PC-9 (cell line): ENCODE measurements at regions not wholly inside any gene's neighbourhood (a gene's known extent, or its start where the extent isn't known, plus 50 kb on each side); places are given as distances from the start of the nearest gene placed in this dataset.

ENCODE experiments used
- BruUV-seq: library from RNA; stranded (reverse); fragments of 400-500 nt; replicated peaks from 2 replicates; lab custom pipeline; 2021; lab: Mats Ljungman, UMichigan
- CTCF ChIA-PET: fragments of 300-600 bp; sonication (Branson Sonifier 250); formaldehyde crosslinking; loops from one replicate; lab custom pipeline; 2022; ENCODE audit warnings: antibody characterized with exemption; lab: Charles Lee
- POLR2A ChIA-PET: fragments of 300-600 bp; sonication (Branson Sonifier 250); formaldehyde crosslinking; loops from one replicate; lab custom pipeline; 2022; ENCODE audit warnings: antibody characterized with exemption; ENCODE audit not compliant: unreplicated experiment; lab: Charles Lee
- DNase-seq, 2 experiments: peaks; one replicate each; pipeline versions ENCODE4 v3.0.0 to v3.0.0-alpha.2; 2015 to 2022; ENCODE audit warnings: mixed read lengths in 1 of 2
- H2AFZ ChIP-seq: fragments of 200-600 bp; sonication (generic); 2 replicates; pipeline ENCODE4 v1.8.1; 2017; ENCODE audit warnings: antibody characterized with exemption
- H3F3A ChIP-seq: fragments of 200-600 bp; sonication (generic); 2 replicates; pipeline ENCODE4 v1.8.1; 2017; ENCODE audit warnings: antibody characterized with exemption, mild to moderate bottlenecking, low read depth; ENCODE audit not compliant: insufficient read depth
- H3K27ac ChIP-seq: fragments of 200-600 bp; sonication (generic); 2 replicates; pipeline ENCODE4 v1.6.1; 2016; ENCODE audit warnings: mixed run types
- H3K27me3 ChIP-seq: fragments of 200-600 bp; sonication (generic); 2 replicates; pipeline ENCODE4 v1.6.1; 2016; ENCODE audit warnings: low read depth, mixed run types; ENCODE audit not compliant: insufficient read depth
- H3K36me3 ChIP-seq: fragments of 200-600 bp; sonication (generic); 2 replicates; pipeline ENCODE4 v1.6.1; 2016; ENCODE audit warnings: low read depth, mixed run types
- H3K4me1 ChIP-seq: fragments of 200-600 bp; sonication (generic); replicated peaks from 2 replicates; pipeline ENCODE4 v1.6.1; 2016; ENCODE audit warnings: mixed run types; ENCODE audit not compliant: insufficient read depth
- H3K4me2 ChIP-seq: fragments of 200-600 bp; sonication (generic); 2 replicates; pipeline ENCODE4 v1.6.1; 2017; ENCODE audit warnings: mixed run types
- H3K4me3 ChIP-seq: fragments of 200-600 bp; sonication (generic); 2 replicates; pipeline ENCODE4 v1.6.1; 2016; ENCODE audit warnings: mixed run types
- H3K79me2 ChIP-seq: fragments of 200-600 bp; sonication (generic); 2 replicates; pipeline ENCODE4 v1.6.1; 2017; ENCODE audit warnings: low read depth, mixed run types
- H3K9me2 ChIP-seq: fragments of 200-600 bp; sonication (generic); 2 replicates; pipeline ENCODE4 v1.8.1; 2017; ENCODE audit warnings: mild to moderate bottlenecking; ENCODE audit not compliant: insufficient read depth
- H3K9me3 ChIP-seq: fragments of 200-600 bp; sonication (generic); 2 replicates; pipeline ENCODE4 v1.8.1; 2016; ENCODE audit warnings: low read depth; ENCODE audit not compliant: insufficient read depth
- H4K20me1 ChIP-seq: fragments of 200-600 bp; sonication (generic); 2 replicates; pipeline ENCODE4 v1.8.1; 2017; ENCODE audit not compliant: insufficient read depth
- EZH2 ChIP-seq: fragments of 200-600 bp; sonication (generic); IDR thresholded peaks from 2 replicates; pipeline ENCODE4 v1.8.0; 2017; ENCODE audit warnings: antibody characterized with exemption, low read depth
- intact Hi-C: fragments of 100-400 bp; cut with micrococcal nuclease; formaldehyde crosslinking; loops from one replicate; pipeline ENCODE4 v1.10.0; 2022; ENCODE audit not compliant: unreplicated experiment
- TF ChIP-seq, protein P1 (sequence below): fragments of 200-600 bp; sonication (generic); conservative IDR thresholded peaks from 2 replicates; pipeline ENCODE4 v1.6.1; 2017; ENCODE audit warnings: mixed run types, antibody characterized with exemption, mild to moderate bottlenecking, moderate library complexity

DNA sequence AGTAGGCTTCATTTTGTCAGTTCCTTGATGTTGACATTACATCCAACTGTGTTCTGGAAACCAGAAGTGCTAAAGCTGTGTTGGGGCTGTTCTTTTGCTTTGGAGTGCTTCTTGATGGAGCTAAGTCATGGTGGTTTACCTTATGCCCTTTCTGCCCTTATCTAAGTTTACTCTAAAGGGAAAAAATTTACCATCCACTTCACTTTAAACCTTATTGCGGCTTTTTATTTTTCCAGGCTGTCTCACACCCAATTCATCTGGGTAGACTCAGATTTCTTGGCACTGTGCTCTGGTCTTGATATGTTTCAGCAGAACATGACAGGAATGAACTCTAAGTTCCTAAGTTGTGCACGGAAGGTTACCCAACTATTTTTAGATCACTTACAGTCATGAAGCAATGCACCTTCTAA, 104.7 kb upstream of the TTC29 start:
- CTCF ChIA-PET, result no interaction called here
- Histone ChIP-seq H3K4me3 (no peak overlapping the region), H3K79me2 (no peaks in the 10 kb centered on the region), H3K9me2 (no peaks in the 10 kb centered on the region), H3K4me2 (no peak overlapping the region), H2AFZ (no peak overlapping the region), H3K9me3 (0 out of 2 replicates have a peak, but pooled peaks cover 3% of the 10 kb centered on the region), H4K20me1 (no peaks in the 10 kb centered on the region), H3K27me3 (no peaks in the 10 kb centered on the region), H3K27ac (no peak overlapping the region), H3F3A (no peaks in the 10 kb centered on the region), H3K36me3 (no peaks in the 10 kb centered on the region), H3K4me1 (no peaks in the 10 kb centered on the region)
- DNase-seq, result no peak
- POLR2A ChIA-PET, result no interaction called here
- no TSS peak for BruUV-seq
- no peak for TF ChIP-seq EZH2
- TF ChIP-seq, protein P1, sequence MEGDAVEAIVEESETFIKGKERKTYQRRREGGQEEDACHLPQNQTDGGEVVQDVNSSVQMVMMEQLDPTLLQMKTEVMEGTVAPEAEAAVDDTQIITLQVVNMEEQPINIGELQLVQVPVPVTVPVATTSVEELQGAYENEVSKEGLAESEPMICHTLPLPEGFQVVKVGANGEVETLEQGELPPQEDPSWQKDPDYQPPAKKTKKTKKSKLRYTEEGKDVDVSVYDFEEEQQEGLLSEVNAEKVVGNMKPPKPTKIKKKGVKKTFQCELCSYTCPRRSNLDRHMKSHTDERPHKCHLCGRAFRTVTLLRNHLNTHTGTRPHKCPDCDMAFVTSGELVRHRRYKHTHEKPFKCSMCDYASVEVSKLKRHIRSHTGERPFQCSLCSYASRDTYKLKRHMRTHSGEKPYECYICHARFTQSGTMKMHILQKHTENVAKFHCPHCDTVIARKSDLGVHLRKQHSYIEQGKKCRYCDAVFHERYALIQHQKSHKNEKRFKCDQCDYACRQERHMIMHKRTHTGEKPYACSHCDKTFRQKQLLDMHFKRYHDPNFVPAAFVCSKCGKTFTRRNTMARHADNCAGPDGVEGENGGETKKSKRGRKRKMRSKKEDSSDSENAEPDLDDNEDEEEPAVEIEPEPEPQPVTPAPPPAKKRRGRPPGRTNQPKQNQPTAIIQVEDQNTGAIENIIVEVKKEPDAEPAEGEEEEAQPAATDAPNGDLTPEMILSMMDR, result no peak
- intact Hi-C loops, result no loop called here

DNA sequence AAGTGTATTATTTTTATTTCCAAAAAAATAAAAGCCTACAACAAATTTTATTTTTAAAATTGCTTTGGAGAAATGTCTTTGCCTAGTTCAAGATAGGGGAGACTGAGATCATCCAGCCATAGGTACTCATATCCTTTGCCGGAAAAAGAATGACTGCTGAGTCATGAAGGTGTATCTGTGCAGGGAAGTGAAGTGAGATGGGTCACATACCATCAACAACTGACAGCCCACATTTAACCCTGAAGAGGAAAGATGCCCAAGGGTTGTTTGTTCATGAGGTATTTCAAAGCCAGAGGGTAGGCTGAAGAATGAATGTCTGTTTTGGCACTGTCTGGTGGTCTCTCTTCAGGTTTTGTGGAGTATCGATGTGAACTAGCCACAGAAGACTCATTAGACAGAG, 106.7 kb upstream of the TTC29 start:
- TF ChIP-seq, protein P1, result no peak
- no peak for TF ChIP-seq EZH2
- Histone ChIP-seq H3K27ac (no peak overlapping the region), H3K36me3 (no peaks in the 10 kb centered on the region), H2AFZ (no peak overlapping the region; the same call in 1 of the 2 replicates), H3K27me3 (no peaks in the 10 kb centered on the region), H4K20me1 (no peaks in the 10 kb centered on the region), H3K9me3 (0 out of 2 replicates have a peak, but pooled peaks cover 3% of the 10 kb centered on the region), H3K9me2 (no peaks in the 10 kb centered on the region), H3F3A (no peaks in the 10 kb centered on the region), H3K4me2 (no peak overlapping the region), H3K4me3 (no peak overlapping the region), H3K79me2 (no peaks in the 10 kb centered on the region), H3K4me1 (no peaks in the 10 kb centered on the region)
- ChIA-PET CTCF (no interaction called here), POLR2A (no interaction called here)
- intact Hi-C loops, result no loop called here
- no TSS peak for BruUV-seq
- no peak for DNase-seq

DNA sequence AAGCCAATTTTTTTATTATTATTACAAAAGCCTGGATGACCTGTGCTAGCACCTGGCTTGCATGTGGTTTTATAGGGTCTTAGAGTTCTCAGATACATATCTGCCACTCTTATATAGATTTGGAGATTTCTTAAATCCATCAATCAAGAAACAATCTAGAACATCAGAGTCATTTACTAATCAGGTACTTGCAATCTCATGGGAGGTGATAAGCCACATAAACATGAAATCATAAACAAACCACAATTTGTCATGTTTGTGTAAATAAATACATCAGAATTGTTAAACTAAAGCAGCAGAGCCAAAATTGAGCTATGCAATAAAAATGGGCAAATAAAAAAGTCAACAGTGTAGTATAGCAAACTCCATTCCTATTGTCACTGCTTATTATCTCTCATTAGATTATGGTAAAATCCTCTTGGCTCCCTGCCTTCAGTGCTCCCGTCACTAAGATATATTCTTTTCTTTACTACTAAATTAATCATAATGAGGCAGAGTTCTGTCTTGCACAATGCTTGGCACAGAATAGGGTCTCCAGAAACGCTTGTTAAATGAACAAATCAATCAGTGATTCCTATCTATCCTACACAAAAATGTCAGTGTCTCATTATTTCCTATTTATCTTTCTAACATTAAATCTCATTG, 108.7 kb upstream of the TTC29 start:
- H4K20me1 ChIP-seq, result no peaks in the 10 kb centered on the region
- CTCF ChIA-PET, result no interaction called here
- no peaks in the 10 kb centered on the region for H3K27me3 ChIP-seq
- H3K4me3 ChIP-seq, result no peak overlapping the region
- H2AFZ ChIP-seq, result no peak overlapping the region
- H3K4me2 ChIP-seq, result no peak overlapping the region
- no peak overlapping the region for H3K27ac ChIP-seq
- no peaks in the 10 kb centered on the region for H3K36me3 ChIP-seq
- POLR2A ChIA-PET, result no interaction called here
- H3K79me2 ChIP-seq, result no peaks in the 10 kb centered on the region
- BruUV-seq, result no TSS peak
- 0 out of 2 replicates have a peak, but pooled peaks cover 3% of the 10 kb centered on the region for H3K9me3 ChIP-seq
- no peaks in the 10 kb centered on the region for H3K4me1 ChIP-seq
- H3F3A ChIP-seq, result no peaks in the 10 kb centered on the region
- no peak for DNase-seq
- TF ChIP-seq, protein P1, result no peak
- TF ChIP-seq EZH2, result no peak
- H3K9me2 ChIP-seq, result no peaks in the 10 kb centered on the region
- intact Hi-C loops, result no loop called here
